Choroid plexus epithelial cell (primary cell): ENCODE measurements at regions not wholly inside any gene's neighbourhood (a gene's known extent, or its start where the extent isn't known, plus 50 kb on each side); places are given as distances from the start of the nearest gene placed in this dataset.
A peak's percentile ranks its signal among the peaks of the same experiment; 100 is the strongest.

Experiments used
- DNase-seq: peaks from one replicate; pipeline ENCODE4 v3.0.0-alpha.2; 2010; ENCODE audit warnings: low read depth
- H3K4me3 ChIP-seq: 2 replicates; pipeline ENCODE4 v1.5.1; 2011; ENCODE audit warnings: low read depth, mild to moderate bottlenecking, control low read depth, low read length, moderate library complexity
- TF ChIP-seq, protein P1 (sequence below): conservative IDR thresholded peaks from 2 replicates; pipeline ENCODE4 v1.5.1; 2011; ENCODE audit warnings: low read depth, mild to moderate bottlenecking, control low read depth, inconsistent platforms, low read length, moderate library complexity

- TF ChIP-seq, protein P1, sequence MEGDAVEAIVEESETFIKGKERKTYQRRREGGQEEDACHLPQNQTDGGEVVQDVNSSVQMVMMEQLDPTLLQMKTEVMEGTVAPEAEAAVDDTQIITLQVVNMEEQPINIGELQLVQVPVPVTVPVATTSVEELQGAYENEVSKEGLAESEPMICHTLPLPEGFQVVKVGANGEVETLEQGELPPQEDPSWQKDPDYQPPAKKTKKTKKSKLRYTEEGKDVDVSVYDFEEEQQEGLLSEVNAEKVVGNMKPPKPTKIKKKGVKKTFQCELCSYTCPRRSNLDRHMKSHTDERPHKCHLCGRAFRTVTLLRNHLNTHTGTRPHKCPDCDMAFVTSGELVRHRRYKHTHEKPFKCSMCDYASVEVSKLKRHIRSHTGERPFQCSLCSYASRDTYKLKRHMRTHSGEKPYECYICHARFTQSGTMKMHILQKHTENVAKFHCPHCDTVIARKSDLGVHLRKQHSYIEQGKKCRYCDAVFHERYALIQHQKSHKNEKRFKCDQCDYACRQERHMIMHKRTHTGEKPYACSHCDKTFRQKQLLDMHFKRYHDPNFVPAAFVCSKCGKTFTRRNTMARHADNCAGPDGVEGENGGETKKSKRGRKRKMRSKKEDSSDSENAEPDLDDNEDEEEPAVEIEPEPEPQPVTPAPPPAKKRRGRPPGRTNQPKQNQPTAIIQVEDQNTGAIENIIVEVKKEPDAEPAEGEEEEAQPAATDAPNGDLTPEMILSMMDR = no peak
- DNase-seq = no peak
- no peak overlapping the region for H3K4me3 ChIP-seq
Observed at GRCh38 chrX:121150217-121150616, 102.8 kb downstream of the GLUD2 start.

- DNase-seq = no peak
- TF ChIP-seq, protein P1 = no peak
- no peak overlapping the region for H3K4me3 ChIP-seq
Observed at GRCh38 chrX:121151293-121151692, 103.9 kb downstream of the GLUD2 start.

- TF ChIP-seq, protein P1 = no peak
- H3K4me3 ChIP-seq = no peak overlapping the region
- DNase-seq = no peak
Observed at GRCh38 chrX:121154858-121155404, 107.5 kb downstream of the GLUD2 start.

GRCh38 chrX:121160987-121161386 lies 113.6 kb downstream of the GLUD2 start:
- no peak overlapping the region for H3K4me3 ChIP-seq
- peak; percentile 19 for DNase-seq
- TF ChIP-seq, protein P1 = no peak

DNA sequence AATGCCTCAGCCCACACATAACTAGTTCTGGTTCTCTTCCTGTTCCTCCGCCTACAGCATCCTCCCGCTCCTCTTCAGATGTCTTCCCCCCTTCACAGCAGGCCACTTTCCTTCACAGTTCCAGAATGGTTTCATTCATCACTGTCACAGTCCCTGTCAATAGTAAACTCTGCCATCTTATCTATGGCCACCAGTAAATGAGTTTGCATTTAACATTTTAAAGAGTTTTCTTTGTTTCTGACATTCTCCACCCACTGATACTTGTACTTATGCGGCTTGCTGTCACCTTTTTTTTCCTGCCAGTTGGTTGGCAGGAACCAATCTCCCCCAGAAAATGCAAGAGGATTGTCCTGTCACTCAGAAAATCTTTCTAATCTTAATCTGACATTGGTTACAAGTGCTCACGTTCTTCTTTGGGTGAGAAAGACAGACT lies 114.1 kb downstream of the GLUD2 start:
- no peak overlapping the region for H3K4me3 ChIP-seq
- no peak for DNase-seq
- TF ChIP-seq, protein P1 = no peak

DNA sequence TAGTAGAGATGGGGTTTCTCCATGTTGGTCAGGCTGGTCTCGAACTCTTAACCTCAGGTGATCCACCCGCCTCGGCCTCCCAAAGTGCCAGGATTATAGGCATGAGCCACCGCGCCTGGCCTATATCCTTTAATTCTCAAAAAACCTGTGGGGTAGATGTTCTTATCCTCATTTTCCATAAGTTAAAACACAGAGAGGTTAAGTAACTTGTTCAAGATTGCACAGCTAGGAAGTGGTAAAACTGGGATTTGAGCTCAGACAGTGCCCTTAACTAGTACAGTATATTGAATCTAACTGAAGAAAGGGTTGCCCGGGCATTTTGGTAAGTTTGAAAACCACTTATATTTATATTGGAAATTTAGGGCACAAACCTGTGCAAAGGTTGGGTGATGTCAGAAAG lies 116.0 kb downstream of the GLUD2 start:
- no peak overlapping the region for H3K4me3 ChIP-seq
- TF ChIP-seq, protein P1 = no peak
- no peak for DNase-seq

- TF ChIP-seq, protein P1 = no peak
- DNase-seq = no peak
Observed at GRCh38 chrX:121165930-121166359, 118.5 kb downstream of the GLUD2 start.

More at GRCh38 chrX:121165930-121166359, 118.5 kb downstream of the GLUD2 start:
- no peak overlapping the region for H3K4me3 ChIP-seq
